HCT116 (cell line): ENCODE measurements at regions not wholly inside any gene's neighbourhood (a gene's known extent, or its start where the extent isn't known, plus 50 kb on each side); places are given as distances from the start of the nearest gene placed in this dataset.

Experiments used
- ATAC-seq: fragments of 200-7000 bp; cut with Tn5 transposase; 2 replicates; pipeline ENCODE4 v1.9.1; 2020; ENCODE audit warnings: mild to moderate bottlenecking, moderate library complexity
- BruUV-seq: library from RNA; stranded (reverse); fragments of 400-500 nt; replicated peaks from 2 replicates; lab custom pipeline; 2021; lab: Mats Ljungman, UMichigan
- CTCF ChIA-PET: fragments of 300-600 bp; sonication (Branson Sonifier 250); formaldehyde crosslinking; loops from one replicate; lab custom pipeline; 2021; ENCODE audit warnings: antibody characterized with exemption; lab: Charles Lee
- POLR2A ChIA-PET: fragments of 300-600, 350-600 bp; sonication (Branson Sonifier 250); formaldehyde crosslinking; loops from one replicate; lab custom pipeline; 2021; ENCODE audit warnings: antibody characterized with exemption; lab: Charles Lee
- RAD21 ChIA-PET, 2 experiments: fragments of 300-600 bp; sonication (Branson Sonifier 250); formaldehyde crosslinking; loops; one replicate each; lab custom pipeline; 2023; ENCODE audit warnings: low total read pairs in 2 of 2; ENCODE audit not compliant: uncharacterized antibody in 2 of 2, unreplicated experiment in 2 of 2, low non-redundant PET in 1 of 2; lab: Charles Lee
- DNase-seq: peaks from one replicate; pipeline ENCODE4 v3.0.0-alpha.2; 2010; ENCODE audit warnings: low read depth, low spot score
- H2AFZ ChIP-seq: fragments of 200-600 bp; shearing (Covaris generic), sonication (generic); 2 replicates; pipeline ENCODE4 v1.6.1; 2017; ENCODE audit warnings: low read depth, mixed run types, mixed read lengths, antibody characterized with exemption, low read length; ENCODE audit not compliant: poor library complexity, severe bottlenecking
- H3K27ac ChIP-seq: 2 replicates; pipeline ENCODE4 v1.5.1; 2012; ENCODE audit warnings: low read depth, low read length
- H3K27me3 ChIP-seq: fragments of 200-600 bp; sonication (generic); 2 replicates; pipeline ENCODE4 v1.6.1; 2016; ENCODE audit warnings: mixed run types, low read length, mixed read lengths; ENCODE audit not compliant: insufficient read depth
- H3K36me3 ChIP-seq, 2 experiments: fragments of 200-500 bp in 1 of 2; fragments of 200-600 bp in 1 of 2; sonication (Bioruptor generic) in 1 of 2; sonication (generic) in 1 of 2; 2 replicates each; pipeline versions ENCODE4 v1.5.1 to v1.6.1; 2014 to 2016; ENCODE audit warnings: low read length in 2 of 2, inconsistent platforms in 1 of 2, mixed read lengths in 1 of 2, mixed run types in 1 of 2; ENCODE audit not compliant: insufficient read depth in 2 of 2, control insufficient read depth in 1 of 2
- H3K4me1 ChIP-seq, 2 experiments: fragments of 200-600 bp in 1 of 2; sonication (generic) in 1 of 2; 2 replicates each; pipeline versions ENCODE4 v1.5.1 to v1.6.1; 2012 to 2017; ENCODE audit warnings: low read length in 2 of 2, inconsistent platforms in 1 of 2, mild to moderate bottlenecking in 1 of 2, mixed read lengths in 1 of 2, mixed run types in 1 of 2, moderate library complexity in 1 of 2; ENCODE audit not compliant: insufficient read depth in 2 of 2, control insufficient read depth in 1 of 2
- H3K4me2 ChIP-seq: fragments of 200-600 bp; sonication (generic); 2 replicates; pipeline ENCODE4 v1.6.1; 2017; ENCODE audit warnings: mixed run types, low read length, mixed read lengths
- H3K4me3 ChIP-seq, 2 experiments: fragments of 200-600 bp in 1 of 2; sonication (generic) in 1 of 2; replicated peaks in 1 of 2; 2 replicates each; pipeline ENCODE4 v1.5.1; 2011 to 2016; ENCODE audit warnings: low read length in 2 of 2, control low read depth in 1 of 2, low read depth in 1 of 2, mild to moderate bottlenecking in 1 of 2, mixed read lengths in 1 of 2, mixed run types in 1 of 2
- H3K79me2 ChIP-seq: fragments of 200-600 bp; sonication (generic); 2 replicates; pipeline ENCODE4 v1.6.1; 2017; ENCODE audit warnings: mild to moderate bottlenecking, mixed run types, low read length, moderate library complexity, mixed read lengths; ENCODE audit not compliant: insufficient read depth
- H3K9ac ChIP-seq: fragments of 200-600 bp; sonication (generic); 2 replicates; pipeline ENCODE4 v1.6.1; 2016; ENCODE audit warnings: low read length, mixed read lengths
- H3K9me2 ChIP-seq: fragments of 200-600 bp; sonication (generic), shearing (Covaris generic); 2 replicates; pipeline ENCODE4 v1.6.1; 2017; ENCODE audit warnings: mixed run types, mild to moderate bottlenecking, moderate library complexity; ENCODE audit not compliant: insufficient read depth
- H3K9me3 ChIP-seq, 2 experiments: fragments of 200-500 bp in 1 of 2; fragments of 200-600 bp in 1 of 2; sonication (Bioruptor generic) in 1 of 2; sonication (generic) in 1 of 2; 2 replicates each; pipeline ENCODE4 v1.6.1; 2014 to 2017; ENCODE audit warnings: low read length in 2 of 2, mixed read lengths in 2 of 2, inconsistent platforms in 1 of 2, low read depth in 1 of 2, mild to moderate bottlenecking in 1 of 2, mixed run types in 1 of 2, moderate library complexity in 1 of 2; ENCODE audit not compliant: control insufficient read depth in 1 of 2, insufficient read depth in 1 of 2
- H4K20me1 ChIP-seq: fragments of 200-600 bp; sonication (generic), shearing (Covaris generic); 2 replicates; pipeline ENCODE4 v1.6.1; 2017; ENCODE audit warnings: mixed run types, mild to moderate bottlenecking, moderate library complexity; ENCODE audit not compliant: insufficient read depth
- CEBPB ChIP-seq: IDR thresholded peaks from 2 replicates; pipeline ENCODE4 v1.6.1; 2012; ENCODE audit warnings: low read depth
- ELF1 ChIP-seq: IDR thresholded peaks from 2 replicates; pipeline ENCODE4 v1.6.1; 2012; ENCODE audit warnings: low read depth, borderline replicate concordance
- EZH2 ChIP-seq: fragments of 200-600 bp; sonication (generic); IDR thresholded peaks from 2 replicates; pipeline ENCODE4 v1.6.1; 2017; ENCODE audit warnings: antibody characterized with exemption, mixed run types
- EZH2phosphoT487 ChIP-seq: fragments of 200-600 bp; IDR thresholded peaks from 2 replicates; pipeline ENCODE4 v1.6.1; 2018; ENCODE audit warnings: antibody characterized with exemption, borderline replicate concordance
- FOSL1 ChIP-seq: IDR thresholded peaks from 2 replicates; pipeline ENCODE4 v1.6.1; 2012; ENCODE audit warnings: low read depth
- JUND ChIP-seq: IDR thresholded peaks from 2 replicates; pipeline ENCODE4 v1.6.1; 2012
- POLR2A ChIP-seq: IDR thresholded peaks from 2 replicates; pipeline ENCODE4 v1.7.0; 2011; ENCODE audit warnings: borderline replicate concordance; ENCODE audit not compliant: insufficient read depth, insufficient read length; ENCODE audit errors: extremely low read depth
- POLR2AphosphoS5 ChIP-seq: IDR thresholded peaks from 2 replicates; pipeline ENCODE4 v1.6.1; 2011; ENCODE audit warnings: mild to moderate bottlenecking, low read depth, low read length, moderate library complexity
- RAD21 ChIP-seq: IDR thresholded peaks from 2 replicates; pipeline ENCODE4 v1.6.1; 2012; ENCODE audit warnings: low read depth, mild to moderate bottlenecking
- SIN3A ChIP-seq: IDR thresholded peaks from 2 replicates; pipeline ENCODE4 v1.6.1; 2012; ENCODE audit warnings: low read depth
- SP1 ChIP-seq: IDR thresholded peaks from 2 replicates; pipeline ENCODE4 v1.6.1; 2012; ENCODE audit warnings: low read depth
- SRF ChIP-seq: IDR thresholded peaks from 2 replicates; pipeline ENCODE4 v1.6.1; 2012; ENCODE audit warnings: low read depth
- TCF7L2 ChIP-seq: IDR thresholded peaks from 2 replicates; pipeline ENCODE4 v1.7.0; 2011; ENCODE audit warnings: borderline replicate concordance, inconsistent platforms; ENCODE audit not compliant: insufficient read depth, insufficient read length; ENCODE audit errors: extremely low read depth
- YY1 ChIP-seq: IDR thresholded peaks from 2 replicates; pipeline ENCODE4 v1.6.1; 2011; ENCODE audit warnings: low read length, low read depth, moderate library complexity, mild to moderate bottlenecking; ENCODE audit not compliant: insufficient replicate concordance; ENCODE audit errors: extremely low read depth
- ZFX ChIP-seq: fragments of 450-650 bp; IDR thresholded peaks from 2 replicates; pipeline ENCODE4 v1.6.1; 2017
- intact Hi-C: fragments of 100-400 bp; cut with micrococcal nuclease; formaldehyde crosslinking; loops from 2 replicates; pipeline ENCODE4 v1.10.0; 2022
- TF ChIP-seq, protein P1 (sequence below): IDR thresholded peaks from 2 replicates; pipeline ENCODE4 v1.6.1; 2012
- TF ChIP-seq, protein P2 (sequence below): IDR thresholded peaks from 2 replicates; pipeline ENCODE4 v1.6.1; 2012
- TF ChIP-seq, protein P3 (sequence below): IDR thresholded peaks from 2 replicates; pipeline ENCODE4 v1.6.1; 2011; ENCODE audit warnings: mild to moderate bottlenecking, low read length, moderate library complexity; ENCODE audit not compliant: insufficient replicate concordance; ENCODE audit errors: extremely low read depth

DNA sequence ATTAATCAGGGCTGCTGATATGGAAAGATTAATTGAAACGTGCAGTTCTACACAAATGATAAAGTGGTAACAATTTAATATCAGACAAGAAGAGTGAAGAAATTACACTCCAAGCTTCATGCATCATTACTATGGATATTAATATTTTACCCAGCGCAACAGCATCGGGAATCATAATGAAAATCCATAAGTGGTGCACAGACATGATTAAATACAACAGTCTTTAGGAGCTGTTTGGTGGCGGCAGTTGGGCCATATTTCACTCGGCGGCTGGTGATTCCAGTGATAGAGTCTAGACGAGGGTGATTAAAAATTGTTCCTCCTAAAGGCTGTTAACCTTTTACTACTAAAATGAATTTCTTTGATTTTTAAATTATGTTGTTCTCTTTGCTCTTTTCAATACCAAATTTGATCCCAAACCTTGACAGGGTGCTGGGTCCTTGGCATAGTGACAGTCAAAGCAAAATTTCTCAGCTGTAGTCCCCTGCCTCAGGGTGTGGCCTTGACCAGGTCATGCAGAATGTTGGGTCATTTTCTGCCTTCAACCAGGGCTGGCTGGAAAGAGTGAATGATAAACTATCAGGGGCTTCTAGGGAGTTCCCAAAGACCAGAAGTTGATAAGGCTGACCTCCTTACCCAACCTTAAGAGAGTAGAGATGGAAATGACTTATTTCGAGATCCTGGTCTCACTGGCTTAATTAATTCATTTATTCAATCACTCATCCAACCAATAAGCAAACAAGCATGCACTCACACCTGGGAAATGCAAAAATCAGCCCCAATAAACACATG is 392.0 kb downstream of the IL20RB start:
- no peaks in the 10 kb centered on the region for H3K36me3 ChIP-seq
- no TSS peak for BruUV-seq
- ChIA-PET CTCF (no interaction called here), POLR2A (no interaction called here)
- H3K9me2 ChIP-seq = no peaks in the 10 kb centered on the region
- ATAC-seq = no peak
- no peaks in the 10 kb centered on the region for H3K4me1 ChIP-seq
- no peaks in the 10 kb centered on the region for H3K79me2 ChIP-seq
- no peak overlapping the region for H3K4me2 ChIP-seq
- intact Hi-C loops = no loop called here
- H3K27me3 ChIP-seq = 0 out of 2 replicates have a peak, but pooled peaks cover 2% of the 10 kb centered on the region
- no peaks in the 10 kb centered on the region for H3K9me3 ChIP-seq
- H2AFZ ChIP-seq = no peak overlapping the region
- TF ChIP-seq SIN3A = no peak
- TF ChIP-seq, protein P1, sequence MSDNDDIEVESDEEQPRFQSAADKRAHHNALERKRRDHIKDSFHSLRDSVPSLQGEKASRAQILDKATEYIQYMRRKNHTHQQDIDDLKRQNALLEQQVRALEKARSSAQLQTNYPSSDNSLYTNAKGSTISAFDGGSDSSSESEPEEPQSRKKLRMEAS = no peak
- TF ChIP-seq, protein P2, sequence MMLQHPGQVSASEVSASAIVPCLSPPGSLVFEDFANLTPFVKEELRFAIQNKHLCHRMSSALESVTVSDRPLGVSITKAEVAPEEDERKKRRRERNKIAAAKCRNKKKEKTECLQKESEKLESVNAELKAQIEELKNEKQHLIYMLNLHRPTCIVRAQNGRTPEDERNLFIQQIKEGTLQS = no peak
- TF ChIP-seq FOSL1 = no peak
- no peak for TF ChIP-seq POLR2A
- TF ChIP-seq YY1 = no peak
- no peak for TF ChIP-seq SP1
- TF ChIP-seq, protein P3, sequence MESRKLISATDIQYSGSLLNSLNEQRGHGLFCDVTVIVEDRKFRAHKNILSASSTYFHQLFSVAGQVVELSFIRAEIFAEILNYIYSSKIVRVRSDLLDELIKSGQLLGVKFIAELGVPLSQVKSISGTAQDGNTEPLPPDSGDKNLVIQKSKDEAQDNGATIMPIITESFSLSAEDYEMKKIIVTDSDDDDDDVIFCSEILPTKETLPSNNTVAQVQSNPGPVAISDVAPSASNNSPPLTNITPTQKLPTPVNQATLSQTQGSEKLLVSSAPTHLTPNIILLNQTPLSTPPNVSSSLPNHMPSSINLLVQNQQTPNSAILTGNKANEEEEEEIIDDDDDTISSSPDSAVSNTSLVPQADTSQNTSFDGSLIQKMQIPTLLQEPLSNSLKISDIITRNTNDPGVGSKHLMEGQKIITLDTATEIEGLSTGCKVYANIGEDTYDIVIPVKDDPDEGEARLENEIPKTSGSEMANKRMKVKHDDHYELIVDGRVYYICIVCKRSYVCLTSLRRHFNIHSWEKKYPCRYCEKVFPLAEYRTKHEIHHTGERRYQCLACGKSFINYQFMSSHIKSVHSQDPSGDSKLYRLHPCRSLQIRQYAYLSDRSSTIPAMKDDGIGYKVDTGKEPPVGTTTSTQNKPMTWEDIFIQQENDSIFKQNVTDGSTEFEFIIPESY = no peak
- TF ChIP-seq SRF = no peak
- no peak for TF ChIP-seq EZH2
- no peak for TF ChIP-seq RAD21
- TF ChIP-seq TCF7L2 = no peak
- no peak for TF ChIP-seq ZFX
- no peak for TF ChIP-seq POLR2AphosphoS5
- TF ChIP-seq ELF1 = no peak
- TF ChIP-seq EZH2phosphoT487 = no peak
- TF ChIP-seq CEBPB = no peak
- no peak for TF ChIP-seq JUND
- TF ChIP-seq, all 23 proteins: peak for 0
- H3K9ac ChIP-seq = no peak overlapping the region
- no peaks in the 10 kb centered on the region for H4K20me1 ChIP-seq
- DNase-seq = no peak
- H3K4me3 ChIP-seq = no peak overlapping the region
- no peak overlapping the region for H3K27ac ChIP-seq
- RAD21 ChIA-PET = no interaction called here
